K562 (cell line): ENCODE measurements at regions not wholly inside any gene's neighbourhood (a gene's known extent, or its start where the extent isn't known, plus 50 kb on each side); places are given as distances from the start of the nearest gene placed in this dataset.

Experiments used
- ATAC-seq: fragments of 200-7000 bp; cut with Tn5 transposase; 3 replicates; pipeline ENCODE4 v1.9.1; 2020; ENCODE audit warnings: moderate library complexity
- BruUV-seq: library from RNA; stranded (reverse); fragments of 400-500 nt; replicated peaks from 2 replicates; lab custom pipeline; 2021; lab: Mats Ljungman, UMichigan
- CTCF ChIA-PET: fragments of 300-600 bp; formaldehyde crosslinking; extraction: SDS; loops from one replicate; lab custom pipeline; 2021; ENCODE audit warnings: low intra/inter-chr PET ratio; lab: Yijun Ruan, JAX
- POLR2A ChIA-PET: fragments of 300-600, 350-650 bp; sonication (Branson Sonifier 250); formaldehyde crosslinking; extraction: SDS; loops from one replicate; lab custom pipeline; 2021; ENCODE audit warnings: antibody characterized with exemption, inconsistent platforms; lab: Yijun Ruan, JAX
- DNase-seq, 4 experiments: peaks; one replicate each; pipeline versions ENCODE4 v3.0.0 to v3.0.0-alpha.2; 2011 to 2018; ENCODE audit warnings: low spot score in 3 of 4, mixed read lengths in 3 of 4; ENCODE audit errors: extremely low read depth in 1 of 4
- FAIRE-seq: peaks from 2 replicates; lab custom pipeline; 2011; peaks lifted over from hg19 to GRCh38; lab: Jason Lieb, UNC
- H2AFZ ChIP-seq: 2 replicates; pipeline ENCODE4 v1.6.0; 2011; ENCODE audit warnings: low read depth, low read length, control low read depth, inconsistent platforms
- H3K27ac ChIP-seq: fragments of 200-600 bp; 3 replicates; pipeline ENCODE4 v1.8.0; 2011; ENCODE audit warnings: low read depth, mild to moderate bottlenecking, control low read depth, inconsistent platforms, low read length, moderate library complexity, mixed read lengths; ENCODE audit errors: extremely low read depth
- H3K27me3 ChIP-seq, 2 experiments: fragments of 300-600 bp in 1 of 2; 2 replicates in 1 of 2; 3 replicates in 1 of 2; pipeline versions ENCODE4 v1.6.0 to v1.8.0; 2011; ENCODE audit warnings: inconsistent platforms in 2 of 2, low read length in 2 of 2, mild to moderate bottlenecking in 1 of 2, mixed read lengths in 1 of 2, moderate library complexity in 1 of 2; ENCODE audit not compliant: control insufficient read depth in 2 of 2, insufficient read depth in 2 of 2
- H3K36me3 ChIP-seq: fragments of 300-600 bp; 3 replicates; pipeline ENCODE4 v1.8.0; 2011; ENCODE audit warnings: mild to moderate bottlenecking, low read length, inconsistent platforms; ENCODE audit not compliant: control insufficient read depth, insufficient read depth
- H3K4me1 ChIP-seq, 2 experiments: fragments of 200-600 bp in 1 of 2; replicated peaks in 1 of 2; 2 replicates in 1 of 2; 3 replicates in 1 of 2; pipeline versions ENCODE4 v1.5.1 to v1.8.0; 2011; ENCODE audit warnings: inconsistent platforms in 2 of 2, low read length in 2 of 2, mild to moderate bottlenecking in 1 of 2, mixed read lengths in 1 of 2, moderate library complexity in 1 of 2; ENCODE audit not compliant: control insufficient read depth in 2 of 2, insufficient read depth in 2 of 2
- H3K4me2 ChIP-seq: 2 replicates; pipeline ENCODE4 v1.6.1; 2011; ENCODE audit warnings: low read length, control low read depth, inconsistent platforms, mixed read lengths; ENCODE audit not compliant: insufficient read depth
- H3K4me3 ChIP-seq: fragments of 200-600 bp; sonication (generic), shearing (Covaris generic); 2 replicates; pipeline ENCODE4 v1.5.1; 2016; ENCODE audit warnings: control low read depth, inconsistent platforms
- H3K79me2 ChIP-seq: fragments of 200-600 bp; 3 replicates; pipeline ENCODE4 v1.8.0; 2011; ENCODE audit warnings: low read length, inconsistent platforms; ENCODE audit not compliant: control insufficient read depth, insufficient read depth
- H3K9ac ChIP-seq, 2 experiments: 2 replicates each; pipeline versions ENCODE4 v1.6.0 to v1.6.1; 2011; ENCODE audit warnings: low read depth in 2 of 2, low read length in 2 of 2, control low read depth in 1 of 2, inconsistent platforms in 1 of 2, mild to moderate bottlenecking in 1 of 2, mixed read lengths in 1 of 2; ENCODE audit not compliant: insufficient read depth in 1 of 2
- H3K9me1 ChIP-seq: one replicate; pipeline ENCODE4 v1.6.0; 2011; ENCODE audit warnings: inconsistent platforms, mild to moderate bottlenecking, low read length, moderate library complexity; ENCODE audit not compliant: control insufficient read depth, insufficient read depth
- H3K9me3 ChIP-seq: replicated peaks from 2 replicates; pipeline ENCODE4 v1.5.1; 2011; ENCODE audit warnings: low read depth, low read length, inconsistent platforms; ENCODE audit not compliant: control insufficient read depth, insufficient read depth
- H4K20me1 ChIP-seq: replicated peaks from 2 replicates; pipeline ENCODE4 v1.6.1; 2011; ENCODE audit warnings: low read length, inconsistent platforms, mixed read lengths; ENCODE audit not compliant: control insufficient read depth, insufficient read depth
- GTF2A2 ChIP-seq: IDR thresholded peaks from 2 replicates; pipeline ENCODE4 v1.6.1; 2016; ENCODE audit warnings: mild to moderate bottlenecking, missing genetic modification characterization, missing compliant biosample characterization
- RFX7 ChIP-seq: fragments of 250-450 bp; sonication (Bioruptor Pico); IDR thresholded peaks from 2 replicates; pipeline ENCODE4 v1.5.1; 2021; ENCODE audit warnings: mild to moderate bottlenecking
- SNIP1 ChIP-seq: fragments of 450-650 bp; IDR thresholded peaks from 2 replicates; pipeline ENCODE4 v1.7.1; 2017; ENCODE audit warnings: low read depth, mild to moderate bottlenecking
- TCF3 ChIP-seq: sonication (generic); formaldehyde crosslinking; IDR thresholded peaks from 2 replicates; pipeline ENCODE4 v1.4.0; 2020; ENCODE audit warnings: mild to moderate bottlenecking, missing genetic modification reagents
- ZNF274 ChIP-seq: IDR thresholded peaks from 2 replicates; pipeline ENCODE4 v1.6.1; 2011; ENCODE audit warnings: low read depth, mild to moderate bottlenecking, low read length, moderate library complexity, borderline replicate concordance
- WGBS: fragments of 100-300 bp; shearing (Covaris generic); methylation state at CpG from one replicate; pipeline ENCODE4 v1.1.6; 2016; ENCODE audit warnings: low coverage, mixed read lengths; ENCODE audit not compliant: insufficient coverage; ENCODE audit errors: missing lambda C conversion rate; 5-methylcytosine and 5-hydroxymethylcytosine counted together
- in situ Hi-C: fragments of 300-500 bp; cut with MboI; formaldehyde crosslinking; loops from 4 replicates; pipeline ENCODE4 v1.15.0; 2018; ENCODE audit warnings: inconsistent platforms, mixed read lengths
- intact Hi-C: fragments of 100-400 bp; cut with micrococcal nuclease; formaldehyde crosslinking; loops from 2 replicates; pipeline ENCODE4 v1.14.2; 2022
- TF ChIP-seq, protein P1 (sequence below): fragments of 450-650 bp; IDR thresholded peaks from 2 replicates; pipeline ENCODE4 v1.6.1; 2016; ENCODE audit warnings: borderline replicate concordance
- TF ChIP-seq, protein P2 (sequence below): sonication (generic); formaldehyde crosslinking; IDR thresholded peaks from 2 replicates; pipeline ENCODE4 v1.8.1; 2023; ENCODE audit warnings: mild to moderate bottlenecking, missing genetic modification reagents
- TF ChIP-seq, protein P3 (sequence below): fragments of 200-600 bp; sonication (generic); IDR thresholded peaks from one replicate; pipeline ENCODE4 v1.6.1; 2012; ENCODE audit warnings: mild to moderate bottlenecking, low read depth, low read length, inconsistent platforms

DNA sequence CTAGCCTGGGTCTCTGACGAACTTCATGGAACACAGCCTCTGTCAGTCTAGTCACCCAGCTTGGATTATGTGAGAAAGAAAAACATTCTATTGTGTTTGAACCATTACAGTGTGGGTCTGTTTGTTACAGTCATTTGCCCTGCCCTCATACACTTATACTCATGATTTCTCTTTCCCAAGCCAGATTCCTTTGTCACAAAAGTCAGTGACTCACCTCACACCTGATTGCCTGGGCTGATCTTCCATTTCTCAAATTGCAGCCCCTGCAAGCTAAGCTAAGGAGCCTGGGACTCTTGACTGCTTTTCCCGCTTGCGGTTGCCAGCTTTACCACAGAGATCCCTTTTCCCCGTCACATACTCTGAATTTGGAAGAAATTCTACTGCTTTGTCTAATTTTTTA is 395.9 kb downstream of the SAMD5 start:
- ATAC-seq, result no peak
- in situ Hi-C loops, result no loop called here
- POLR2A ChIA-PET, result interaction anchor here (0.7 kb wide), 1 partner anchor 20 kb away, joined by 3 read pairs; no protein-coding TSS in a partner anchor
- Histone ChIP-seq H2AFZ (no peak overlapping the region), H3K9me1 (no peaks in the 10 kb centered on the region), H3K27me3 (no peaks in the 10 kb centered on the region), H3K4me2 (no peak overlapping the region), H3K27ac (no peak overlapping the region), H3K9me3 (no peaks in the 10 kb centered on the region), H3K4me1 (no peaks in the 10 kb centered on the region; a peak in 1 of 5 replicates), H3K4me3 (no peak overlapping the region), H4K20me1 (0 out of 2 replicates have a peak, but pooled peaks cover 7% of the 10 kb centered on the region), H3K9ac (no peak overlapping the region), H3K36me3 (no peaks in the 10 kb centered on the region), H3K79me2 (no peaks in the 10 kb centered on the region)
- BruUV-seq, result no TSS peak
- no peak for DNase-seq
- WGBS, result 69% methylated on average over 4 of the region's 4 CpGs
- no peak for FAIRE-seq
- intact Hi-C loops, result no loop called here
- CTCF ChIA-PET, result no interaction called here
- TF ChIP-seq ZNF274, result no peak
- TF ChIP-seq, protein P1, sequence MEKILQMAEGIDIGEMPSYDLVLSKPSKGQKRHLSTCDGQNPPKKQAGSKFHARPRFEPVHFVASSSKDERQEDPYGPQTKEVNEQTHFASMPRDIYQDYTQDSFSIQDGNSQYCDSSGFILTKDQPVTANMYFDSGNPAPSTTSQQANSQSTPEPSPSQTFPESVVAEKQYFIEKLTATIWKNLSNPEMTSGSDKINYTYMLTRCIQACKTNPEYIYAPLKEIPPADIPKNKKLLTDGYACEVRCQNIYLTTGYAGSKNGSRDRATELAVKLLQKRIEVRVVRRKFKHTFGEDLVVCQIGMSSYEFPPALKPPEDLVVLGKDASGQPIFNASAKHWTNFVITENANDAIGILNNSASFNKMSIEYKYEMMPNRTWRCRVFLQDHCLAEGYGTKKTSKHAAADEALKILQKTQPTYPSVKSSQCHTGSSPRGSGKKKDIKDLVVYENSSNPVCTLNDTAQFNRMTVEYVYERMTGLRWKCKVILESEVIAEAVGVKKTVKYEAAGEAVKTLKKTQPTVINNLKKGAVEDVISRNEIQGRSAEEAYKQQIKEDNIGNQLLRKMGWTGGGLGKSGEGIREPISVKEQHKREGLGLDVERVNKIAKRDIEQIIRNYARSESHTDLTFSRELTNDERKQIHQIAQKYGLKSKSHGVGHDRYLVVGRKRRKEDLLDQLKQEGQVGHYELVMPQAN, result no peak
- no peak for TF ChIP-seq TCF3 (CRISPR knock-in tag)
- TF ChIP-seq, protein P2, sequence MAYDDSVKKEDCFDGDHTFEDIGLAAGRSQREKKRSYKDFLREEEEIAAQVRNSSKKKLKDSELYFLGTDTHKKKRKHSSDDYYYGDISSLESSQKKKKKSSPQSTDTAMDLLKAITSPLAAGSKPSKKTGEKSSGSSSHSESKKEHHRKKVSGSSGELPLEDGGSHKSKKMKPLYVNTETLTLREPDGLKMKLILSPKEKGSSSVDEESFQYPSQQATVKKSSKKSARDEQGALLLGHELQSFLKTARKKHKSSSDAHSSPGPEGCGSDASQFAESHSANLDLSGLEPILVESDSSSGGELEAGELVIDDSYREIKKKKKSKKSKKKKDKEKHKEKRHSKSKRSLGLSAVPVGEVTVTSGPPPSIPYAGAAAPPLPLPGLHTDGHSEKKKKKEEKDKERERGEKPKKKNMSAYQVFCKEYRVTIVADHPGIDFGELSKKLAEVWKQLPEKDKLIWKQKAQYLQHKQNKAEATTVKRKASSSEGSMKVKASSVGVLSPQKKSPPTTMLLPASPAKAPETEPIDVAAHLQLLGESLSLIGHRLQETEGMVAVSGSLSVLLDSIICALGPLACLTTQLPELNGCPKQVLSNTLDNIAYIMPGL (CRISPR knock-in tag), result no peak
- no peak for TF ChIP-seq GTF2A2 (tag)
- TF ChIP-seq, protein P3, sequence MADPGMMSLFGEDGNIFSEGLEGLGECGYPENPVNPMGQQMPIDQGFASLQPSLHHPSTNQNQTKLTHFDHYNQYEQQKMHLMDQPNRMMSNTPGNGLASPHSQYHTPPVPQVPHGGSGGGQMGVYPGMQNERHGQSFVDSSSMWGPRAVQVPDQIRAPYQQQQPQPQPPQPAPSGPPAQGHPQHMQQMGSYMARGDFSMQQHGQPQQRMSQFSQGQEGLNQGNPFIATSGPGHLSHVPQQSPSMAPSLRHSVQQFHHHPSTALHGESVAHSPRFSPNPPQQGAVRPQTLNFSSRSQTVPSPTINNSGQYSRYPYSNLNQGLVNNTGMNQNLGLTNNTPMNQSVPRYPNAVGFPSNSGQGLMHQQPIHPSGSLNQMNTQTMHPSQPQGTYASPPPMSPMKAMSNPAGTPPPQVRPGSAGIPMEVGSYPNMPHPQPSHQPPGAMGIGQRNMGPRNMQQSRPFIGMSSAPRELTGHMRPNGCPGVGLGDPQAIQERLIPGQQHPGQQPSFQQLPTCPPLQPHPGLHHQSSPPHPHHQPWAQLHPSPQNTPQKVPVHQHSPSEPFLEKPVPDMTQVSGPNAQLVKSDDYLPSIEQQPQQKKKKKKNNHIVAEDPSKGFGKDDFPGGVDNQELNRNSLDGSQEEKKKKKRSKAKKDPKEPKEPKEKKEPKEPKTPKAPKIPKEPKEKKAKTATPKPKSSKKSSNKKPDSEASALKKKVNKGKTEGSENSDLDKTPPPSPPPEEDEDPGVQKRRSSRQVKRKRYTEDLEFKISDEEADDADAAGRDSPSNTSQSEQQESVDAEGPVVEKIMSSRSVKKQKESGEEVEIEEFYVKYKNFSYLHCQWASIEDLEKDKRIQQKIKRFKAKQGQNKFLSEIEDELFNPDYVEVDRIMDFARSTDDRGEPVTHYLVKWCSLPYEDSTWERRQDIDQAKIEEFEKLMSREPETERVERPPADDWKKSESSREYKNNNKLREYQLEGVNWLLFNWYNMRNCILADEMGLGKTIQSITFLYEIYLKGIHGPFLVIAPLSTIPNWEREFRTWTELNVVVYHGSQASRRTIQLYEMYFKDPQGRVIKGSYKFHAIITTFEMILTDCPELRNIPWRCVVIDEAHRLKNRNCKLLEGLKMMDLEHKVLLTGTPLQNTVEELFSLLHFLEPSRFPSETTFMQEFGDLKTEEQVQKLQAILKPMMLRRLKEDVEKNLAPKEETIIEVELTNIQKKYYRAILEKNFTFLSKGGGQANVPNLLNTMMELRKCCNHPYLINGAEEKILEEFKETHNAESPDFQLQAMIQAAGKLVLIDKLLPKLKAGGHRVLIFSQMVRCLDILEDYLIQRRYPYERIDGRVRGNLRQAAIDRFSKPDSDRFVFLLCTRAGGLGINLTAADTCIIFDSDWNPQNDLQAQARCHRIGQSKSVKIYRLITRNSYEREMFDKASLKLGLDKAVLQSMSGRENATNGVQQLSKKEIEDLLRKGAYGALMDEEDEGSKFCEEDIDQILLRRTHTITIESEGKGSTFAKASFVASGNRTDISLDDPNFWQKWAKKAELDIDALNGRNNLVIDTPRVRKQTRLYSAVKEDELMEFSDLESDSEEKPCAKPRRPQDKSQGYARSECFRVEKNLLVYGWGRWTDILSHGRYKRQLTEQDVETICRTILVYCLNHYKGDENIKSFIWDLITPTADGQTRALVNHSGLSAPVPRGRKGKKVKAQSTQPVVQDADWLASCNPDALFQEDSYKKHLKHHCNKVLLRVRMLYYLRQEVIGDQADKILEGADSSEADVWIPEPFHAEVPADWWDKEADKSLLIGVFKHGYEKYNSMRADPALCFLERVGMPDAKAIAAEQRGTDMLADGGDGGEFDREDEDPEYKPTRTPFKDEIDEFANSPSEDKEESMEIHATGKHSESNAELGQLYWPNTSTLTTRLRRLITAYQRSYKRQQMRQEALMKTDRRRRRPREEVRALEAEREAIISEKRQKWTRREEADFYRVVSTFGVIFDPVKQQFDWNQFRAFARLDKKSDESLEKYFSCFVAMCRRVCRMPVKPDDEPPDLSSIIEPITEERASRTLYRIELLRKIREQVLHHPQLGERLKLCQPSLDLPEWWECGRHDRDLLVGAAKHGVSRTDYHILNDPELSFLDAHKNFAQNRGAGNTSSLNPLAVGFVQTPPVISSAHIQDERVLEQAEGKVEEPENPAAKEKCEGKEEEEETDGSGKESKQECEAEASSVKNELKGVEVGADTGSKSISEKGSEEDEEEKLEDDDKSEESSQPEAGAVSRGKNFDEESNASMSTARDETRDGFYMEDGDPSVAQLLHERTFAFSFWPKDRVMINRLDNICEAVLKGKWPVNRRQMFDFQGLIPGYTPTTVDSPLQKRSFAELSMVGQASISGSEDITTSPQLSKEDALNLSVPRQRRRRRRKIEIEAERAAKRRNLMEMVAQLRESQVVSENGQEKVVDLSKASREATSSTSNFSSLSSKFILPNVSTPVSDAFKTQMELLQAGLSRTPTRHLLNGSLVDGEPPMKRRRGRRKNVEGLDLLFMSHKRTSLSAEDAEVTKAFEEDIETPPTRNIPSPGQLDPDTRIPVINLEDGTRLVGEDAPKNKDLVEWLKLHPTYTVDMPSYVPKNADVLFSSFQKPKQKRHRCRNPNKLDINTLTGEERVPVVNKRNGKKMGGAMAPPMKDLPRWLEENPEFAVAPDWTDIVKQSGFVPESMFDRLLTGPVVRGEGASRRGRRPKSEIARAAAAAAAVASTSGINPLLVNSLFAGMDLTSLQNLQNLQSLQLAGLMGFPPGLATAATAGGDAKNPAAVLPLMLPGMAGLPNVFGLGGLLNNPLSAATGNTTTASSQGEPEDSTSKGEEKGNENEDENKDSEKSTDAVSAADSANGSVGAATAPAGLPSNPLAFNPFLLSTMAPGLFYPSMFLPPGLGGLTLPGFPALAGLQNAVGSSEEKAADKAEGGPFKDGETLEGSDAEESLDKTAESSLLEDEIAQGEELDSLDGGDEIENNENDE, result no peak
- TF ChIP-seq RFX7, result no peak
- TF ChIP-seq SNIP1, result no peak
